Stimulated activated CD4-positive, alpha-beta T cell treated with anti-CD3 and anti-CD28 coated beads, Interleukin-1b, Interleukin-23, amount 100 ng/mL, for 24 hours (primary cell): ENCODE measurements at regions not wholly inside any gene's neighbourhood (a gene's known extent, or its start where the extent isn't known, plus 50 kb on each side); places are given as distances from the start of the nearest gene placed in this dataset.

ENCODE experiments used
- DNase-seq, 4 experiments: peaks; one replicate each; pipeline ENCODE4 v3.0.0-alpha.2; 2020; ENCODE audit warnings: low read depth in 4 of 4, low spot score in 1 of 4

DNA sequence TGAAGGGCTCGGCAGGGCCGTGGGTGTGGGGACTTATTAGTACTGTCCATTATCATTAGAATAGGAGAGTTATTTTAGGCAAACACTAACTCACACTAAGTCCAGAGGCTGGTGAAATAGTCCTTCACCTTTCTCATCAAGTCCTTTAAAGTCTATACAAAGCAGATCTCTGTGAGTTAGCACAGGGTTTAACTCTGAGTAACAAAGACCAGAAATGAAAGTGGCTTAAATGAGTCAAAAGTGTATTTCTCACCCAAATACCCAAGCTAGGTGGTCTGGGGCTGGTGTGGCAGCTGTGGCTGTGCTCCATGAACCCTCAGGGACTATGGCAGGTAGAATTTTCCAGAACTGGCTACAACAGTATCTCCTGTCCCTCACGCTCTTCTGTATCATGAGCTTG is 263.2 kb downstream of the BCOR start:
- no peak for DNase-seq

GRCh38 chrX:39835241-39835640 is 262.5 kb downstream of the BCOR start:
- no peak for DNase-seq

GRCh38 chrX:39835776-39836175 is 262.0 kb downstream of the BCOR start:
- no peak for DNase-seq

- no peak for DNase-seq
Measured at GRCh38 chrX:39836802-39837420, 260.8 kb downstream of the BCOR start.

DNA sequence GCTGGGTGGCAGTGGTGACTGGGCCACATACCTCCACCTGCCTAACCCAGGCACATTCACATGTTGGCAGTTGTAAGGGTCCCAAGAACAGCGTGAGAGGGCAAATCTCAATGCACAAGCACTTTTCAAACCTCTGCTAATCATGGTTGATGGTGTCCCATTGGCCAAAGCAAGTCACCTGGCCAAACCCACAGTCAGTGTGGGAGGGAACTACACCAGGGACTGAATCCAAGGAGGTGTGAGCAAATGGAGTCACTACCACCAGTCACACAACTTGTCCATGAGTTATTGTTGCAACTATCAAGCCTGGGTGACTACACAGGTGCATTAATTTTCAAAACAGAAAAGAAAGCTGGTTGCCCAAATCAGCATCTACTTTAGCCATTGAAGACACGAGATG is 260.1 kb downstream of the BCOR start:
- DNase-seq: no peak

- DNase-seq: no peak
Measured at GRCh38 chrX:39839371-39839770, 258.4 kb downstream of the BCOR start.

- no peak for DNase-seq
Measured at GRCh38 chrX:39840133-39840532, 257.6 kb downstream of the BCOR start.

GRCh38 chrX:39840581-39841093 is 257.1 kb downstream of the BCOR start:
- DNase-seq: no peak

DNA sequence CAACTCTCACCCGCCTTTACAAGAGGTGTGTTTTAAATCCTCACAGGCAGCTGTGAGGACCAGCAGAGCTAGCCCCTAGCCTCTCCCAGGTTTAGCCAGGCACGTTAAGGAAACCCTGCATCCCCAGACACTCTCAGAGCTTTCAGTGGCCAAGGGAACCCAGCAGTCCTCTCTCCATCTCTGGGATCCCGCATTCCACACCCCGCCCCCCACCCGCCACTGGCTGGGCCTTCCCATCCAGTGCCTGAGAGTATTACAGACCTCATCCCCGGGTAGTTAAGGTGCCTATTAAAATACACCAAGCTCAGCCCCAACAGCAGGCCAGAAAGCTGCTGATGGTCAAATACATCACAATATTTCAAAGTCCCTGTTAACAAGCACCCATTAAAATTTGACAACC is 256.2 kb downstream of the BCOR start:
- no peak for DNase-seq

GRCh38 chrX:39842281-39842973 is 255.3 kb downstream of the BCOR start:
- no peak for DNase-seq

- no peak for DNase-seq
Measured at GRCh38 chrX:39843318-39843717, 254.4 kb downstream of the BCOR start.

DNA sequence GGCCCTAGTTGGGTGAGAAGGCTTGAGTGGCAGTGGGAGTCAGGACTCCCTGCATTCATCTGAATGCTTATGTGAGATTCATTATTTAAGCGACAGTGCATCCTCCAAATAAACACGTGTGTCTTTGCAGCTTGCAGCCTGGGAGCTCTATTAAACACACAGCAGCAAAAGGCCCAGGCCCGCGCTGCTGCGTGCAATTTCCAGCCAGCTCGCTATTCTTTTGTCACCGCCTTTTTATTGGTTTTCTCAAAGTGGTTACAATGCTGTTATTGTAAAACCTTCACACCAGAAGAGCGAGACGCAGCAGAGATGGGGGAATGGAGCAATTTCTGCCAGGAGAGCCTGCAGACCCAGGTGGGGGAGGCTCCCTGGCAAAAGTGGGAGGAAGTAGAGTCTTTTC is 252.5 kb downstream of the BCOR start:
- DNase-seq: no peak

GRCh38 chrX:39846460-39846859 is 251.3 kb downstream of the BCOR start:
- no peak for DNase-seq

DNA sequence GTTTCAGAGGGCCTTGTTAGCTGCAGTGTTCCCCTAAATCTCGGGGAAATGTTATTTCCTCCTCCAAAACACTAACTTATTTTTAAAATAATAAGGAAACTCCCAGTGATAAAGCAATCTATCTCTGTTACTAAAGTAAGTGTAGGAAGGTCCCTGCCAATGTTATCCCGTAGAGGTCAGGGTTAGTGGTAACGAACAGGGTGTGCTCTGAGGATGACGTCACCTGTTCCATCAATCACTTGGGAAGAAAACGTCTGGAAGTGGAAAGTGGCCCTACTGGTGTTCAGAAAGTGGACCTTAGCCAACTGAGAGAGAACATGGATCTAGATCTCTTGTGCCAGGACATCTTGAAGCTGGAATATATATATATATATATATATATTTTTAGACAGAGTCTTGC is 249.5 kb downstream of the BCOR start:
- no peak for DNase-seq

- DNase-seq: no peak
Measured at GRCh38 chrX:39848900-39849299, 248.9 kb downstream of the BCOR start.

DNA sequence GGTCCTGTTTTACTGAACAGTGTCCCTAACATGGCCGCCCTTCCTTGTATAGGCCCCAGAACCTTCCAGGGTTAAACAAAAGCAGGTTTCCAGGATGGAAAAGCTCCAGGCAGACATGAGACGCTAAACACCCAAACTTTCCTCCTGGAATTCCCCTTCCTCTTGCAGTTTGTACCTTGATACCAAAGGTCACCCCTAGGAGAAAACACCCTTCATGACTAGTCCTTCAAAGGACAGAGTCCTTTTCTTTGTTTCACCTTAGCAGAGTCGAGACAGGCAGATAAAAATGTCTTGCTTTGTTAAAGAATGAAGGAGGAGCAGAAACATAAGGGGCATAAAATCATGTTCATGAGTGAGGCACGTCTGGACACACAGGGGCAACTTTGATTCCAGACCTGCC is 247.5 kb downstream of the BCOR start:
- no peak for DNase-seq

GRCh38 chrX:39850630-39851152 is 247.1 kb downstream of the BCOR start:
- DNase-seq: no peak

DNA sequence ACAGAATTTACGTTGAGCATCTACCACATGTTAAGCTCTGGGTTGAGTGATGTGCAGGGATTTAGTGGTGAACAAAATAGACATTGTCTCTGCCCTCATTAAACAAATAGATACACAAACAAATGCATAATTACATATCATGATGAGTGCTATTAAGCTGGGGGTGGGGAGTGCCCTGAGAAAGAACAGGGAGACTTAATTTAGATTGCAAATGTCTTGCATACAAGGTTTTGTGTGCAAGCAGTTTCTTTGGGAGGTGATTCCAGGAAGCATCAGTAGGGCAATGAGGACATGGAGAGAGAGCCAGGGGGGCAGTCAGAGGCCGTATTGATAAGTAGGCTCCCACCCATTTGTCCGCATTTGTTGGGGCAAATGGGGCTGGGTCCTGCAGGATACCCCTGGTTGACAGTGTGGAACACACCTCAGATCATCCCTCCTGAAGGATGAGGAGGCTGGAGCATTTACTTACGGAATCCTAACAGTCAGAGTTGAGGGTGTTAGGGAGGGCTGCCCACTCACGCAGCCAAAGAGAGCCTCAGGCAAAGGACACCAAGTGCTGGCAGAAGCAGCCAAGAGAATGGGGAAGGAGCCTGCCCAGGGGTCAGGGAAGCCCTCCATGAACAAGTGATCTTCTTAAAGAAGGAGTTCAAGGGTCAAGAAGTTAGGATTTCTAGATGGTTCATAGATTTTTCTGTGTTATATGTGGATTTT is 245.9 kb downstream of the BCOR start:
- no peak for DNase-seq

DNA sequence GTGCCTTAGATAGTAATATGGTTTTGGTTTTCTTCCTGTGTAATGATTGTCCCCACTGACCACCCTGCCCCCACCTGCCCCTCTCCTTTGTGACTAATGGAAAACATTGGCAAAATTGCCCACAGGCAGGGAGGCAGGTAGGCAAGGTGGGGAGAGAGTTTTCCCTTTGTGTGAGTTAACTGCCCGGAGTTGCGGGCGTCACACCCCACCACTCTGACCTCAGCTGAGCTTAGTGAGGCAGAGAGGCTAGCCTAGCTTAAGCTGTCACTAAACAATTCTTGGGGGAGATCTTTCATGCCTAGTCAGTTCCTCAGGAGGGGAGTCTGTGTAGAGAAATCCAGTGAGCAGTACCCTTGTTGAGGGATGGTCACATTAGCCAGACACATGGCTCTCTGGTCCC is 245.3 kb downstream of the BCOR start:
- DNase-seq: no peak

GRCh38 chrX:39853417-39854030 is 244.2 kb downstream of the BCOR start:
- DNase-seq: no peak
